A673 (cell line): ENCODE measurements at regions not wholly inside any gene's neighbourhood (a gene's known extent, or its start where the extent isn't known, plus 50 kb on each side); places are given as distances from the start of the nearest gene placed in this dataset.

Experiments
- CTCF ChIP-seq: fragments of 300-800, 200-600 bp; sonication (generic); conservative IDR thresholded peaks from 2 replicates; pipeline ENCODE4 v1.5.1; 2017; ENCODE audit warnings: low read depth, mild to moderate bottlenecking, antibody characterized with exemption, low read length, moderate library complexity, mixed read lengths
- EZH2 ChIP-seq: fragments of 200-600 bp; sonication (generic); IDR thresholded peaks from 2 replicates; pipeline ENCODE4 v1.6.1; 2017; ENCODE audit warnings: borderline replicate concordance, low read depth, mild to moderate bottlenecking, mixed read lengths, antibody characterized with exemption, low read length; ENCODE audit not compliant: poor library complexity, severe bottlenecking

DNA sequence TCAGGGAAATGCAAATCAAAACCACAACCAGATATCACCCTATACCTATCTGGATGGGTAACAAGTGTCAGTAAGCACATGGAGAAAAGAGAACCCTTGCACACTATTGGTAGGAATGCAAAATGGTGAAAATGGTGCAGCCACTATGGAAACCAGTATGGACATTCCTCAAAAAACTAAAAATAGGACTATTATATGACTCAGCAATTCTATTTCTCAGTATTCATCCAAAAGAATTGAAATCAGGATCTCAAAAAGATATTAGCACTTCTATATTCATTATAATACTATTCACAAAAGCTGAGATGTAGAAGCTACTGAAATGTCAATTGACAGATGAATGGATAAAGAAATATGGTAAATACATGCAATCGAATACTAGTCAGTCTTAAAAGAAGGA, 491.1 kb upstream of the MYT1L start:
- no peak for TF ChIP-seq CTCF
- no peak for TF ChIP-seq EZH2
